SK-N-MC (cell line): ENCODE measurements at regions not wholly inside any gene's neighbourhood (a gene's known extent, or its start where the extent isn't known, plus 50 kb on each side); places are given as distances from the start of the nearest gene placed in this dataset.

Experiments
- EZH2 ChIP-seq: fragments of 200-600 bp; sonication (generic); IDR thresholded peaks from one replicate; pipeline ENCODE4 v1.6.1; 2017; ENCODE audit warnings: antibody characterized with exemption
- POLR2AphosphoS5 ChIP-seq: IDR thresholded peaks from 2 replicates; pipeline ENCODE4 v1.6.1; 2012; ENCODE audit warnings: mild to moderate bottlenecking, low read depth, low read length, borderline replicate concordance

- TF ChIP-seq POLR2AphosphoS5 (no peak), EZH2 (no peak)
Observed at GRCh38 chr3:26132942-26133341, 343.1 kb downstream of the OXSM start.
